ENCODE measurements at regions not wholly inside any gene's neighbourhood (a gene's known extent, or its start where the extent isn't known, plus 50 kb on each side); places are given as distances from the start of the nearest gene placed in this dataset.

DNA sequence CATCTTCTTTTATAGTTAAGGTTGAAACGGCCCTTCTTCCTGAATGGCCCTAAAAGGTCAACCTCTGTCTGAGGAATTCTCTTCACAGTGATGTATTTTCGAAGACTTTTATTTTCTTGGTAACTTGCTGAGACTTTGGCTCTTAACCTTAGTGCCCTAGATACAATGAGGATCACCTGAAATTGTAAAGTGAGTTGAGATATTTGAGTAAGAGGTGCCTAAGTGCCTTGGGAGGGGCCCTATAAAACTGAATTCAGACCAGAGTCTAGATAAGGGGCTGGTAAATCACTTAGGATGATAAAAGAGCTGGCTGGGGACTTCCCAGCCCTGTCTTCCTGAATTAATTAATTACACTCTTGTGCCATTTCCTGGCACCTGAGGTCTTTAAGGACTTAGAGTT lies 505.6 kb upstream of the KIRREL3 start:
- Histone ChIP-seq H3K36me3 (ENCODE audit: insufficient read depth, low read length) (no peaks in the 10 kb centered on the region), H3K27me3 (ENCODE audit: insufficient read depth, low read depth, low read length) (no peaks in the 10 kb centered on the region), H2AFZ (ENCODE audit: low read depth, low read length) (no peak overlapping the region), H3K4me3 (ENCODE audit: low read length) (no peak overlapping the region), H3K4me2 (ENCODE audit: low read length) (no peak overlapping the region), H3K9me3 (ENCODE audit: low read length) (no peaks in the 10 kb centered on the region), H3K27ac (ENCODE audit: low read length) (no peak overlapping the region), H4K20me1 (ENCODE audit: insufficient read depth) (no peaks in the 10 kb centered on the region), H3K9me2 (ENCODE audit: insufficient read depth, low read length) (no peaks in the 10 kb centered on the region), H3K79me2 (replicated peaks; ENCODE audit: insufficient read depth, low read length) (no peaks in the 10 kb centered on the region), H3K9ac (ENCODE audit: low read length) (no peak overlapping the region), H3F3A (ENCODE audit: insufficient read depth, low read length, poor library complexity, severe bottlenecking) (no peaks in the 10 kb centered on the region)
- TF ChIP-seq, protein P1, sequence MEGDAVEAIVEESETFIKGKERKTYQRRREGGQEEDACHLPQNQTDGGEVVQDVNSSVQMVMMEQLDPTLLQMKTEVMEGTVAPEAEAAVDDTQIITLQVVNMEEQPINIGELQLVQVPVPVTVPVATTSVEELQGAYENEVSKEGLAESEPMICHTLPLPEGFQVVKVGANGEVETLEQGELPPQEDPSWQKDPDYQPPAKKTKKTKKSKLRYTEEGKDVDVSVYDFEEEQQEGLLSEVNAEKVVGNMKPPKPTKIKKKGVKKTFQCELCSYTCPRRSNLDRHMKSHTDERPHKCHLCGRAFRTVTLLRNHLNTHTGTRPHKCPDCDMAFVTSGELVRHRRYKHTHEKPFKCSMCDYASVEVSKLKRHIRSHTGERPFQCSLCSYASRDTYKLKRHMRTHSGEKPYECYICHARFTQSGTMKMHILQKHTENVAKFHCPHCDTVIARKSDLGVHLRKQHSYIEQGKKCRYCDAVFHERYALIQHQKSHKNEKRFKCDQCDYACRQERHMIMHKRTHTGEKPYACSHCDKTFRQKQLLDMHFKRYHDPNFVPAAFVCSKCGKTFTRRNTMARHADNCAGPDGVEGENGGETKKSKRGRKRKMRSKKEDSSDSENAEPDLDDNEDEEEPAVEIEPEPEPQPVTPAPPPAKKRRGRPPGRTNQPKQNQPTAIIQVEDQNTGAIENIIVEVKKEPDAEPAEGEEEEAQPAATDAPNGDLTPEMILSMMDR (IDR thresholded peaks at IDR 0.05; ENCODE audit: poor library complexity, severe bottlenecking): no peak
- TF ChIP-seq MXI1 (conservative IDR thresholded peaks at IDR 0.05; ENCODE audit: poor library complexity, severe bottlenecking): no peak
- no peak for TF ChIP-seq EZH2 (IDR thresholded peaks at IDR 0.05; ENCODE audit: borderline replicate concordance, insufficient read depth, low read length, poor library complexity, severe bottlenecking)
- no peak for TF ChIP-seq SMC3 (conservative IDR thresholded peaks at IDR 0.05; ENCODE audit: poor library complexity)
- TF ChIP-seq TAF1 (IDR thresholded peaks at IDR 0.05; ENCODE audit: low read depth): no peak
- no peak for TF ChIP-seq EP300 (conservative IDR thresholded peaks at IDR 0.05; ENCODE audit: poor library complexity, severe bottlenecking)
- TF ChIP-seq POLR2AphosphoS5 (IDR thresholded peaks at IDR 0.05): no peak
- TF ChIP-seq, protein P2, sequence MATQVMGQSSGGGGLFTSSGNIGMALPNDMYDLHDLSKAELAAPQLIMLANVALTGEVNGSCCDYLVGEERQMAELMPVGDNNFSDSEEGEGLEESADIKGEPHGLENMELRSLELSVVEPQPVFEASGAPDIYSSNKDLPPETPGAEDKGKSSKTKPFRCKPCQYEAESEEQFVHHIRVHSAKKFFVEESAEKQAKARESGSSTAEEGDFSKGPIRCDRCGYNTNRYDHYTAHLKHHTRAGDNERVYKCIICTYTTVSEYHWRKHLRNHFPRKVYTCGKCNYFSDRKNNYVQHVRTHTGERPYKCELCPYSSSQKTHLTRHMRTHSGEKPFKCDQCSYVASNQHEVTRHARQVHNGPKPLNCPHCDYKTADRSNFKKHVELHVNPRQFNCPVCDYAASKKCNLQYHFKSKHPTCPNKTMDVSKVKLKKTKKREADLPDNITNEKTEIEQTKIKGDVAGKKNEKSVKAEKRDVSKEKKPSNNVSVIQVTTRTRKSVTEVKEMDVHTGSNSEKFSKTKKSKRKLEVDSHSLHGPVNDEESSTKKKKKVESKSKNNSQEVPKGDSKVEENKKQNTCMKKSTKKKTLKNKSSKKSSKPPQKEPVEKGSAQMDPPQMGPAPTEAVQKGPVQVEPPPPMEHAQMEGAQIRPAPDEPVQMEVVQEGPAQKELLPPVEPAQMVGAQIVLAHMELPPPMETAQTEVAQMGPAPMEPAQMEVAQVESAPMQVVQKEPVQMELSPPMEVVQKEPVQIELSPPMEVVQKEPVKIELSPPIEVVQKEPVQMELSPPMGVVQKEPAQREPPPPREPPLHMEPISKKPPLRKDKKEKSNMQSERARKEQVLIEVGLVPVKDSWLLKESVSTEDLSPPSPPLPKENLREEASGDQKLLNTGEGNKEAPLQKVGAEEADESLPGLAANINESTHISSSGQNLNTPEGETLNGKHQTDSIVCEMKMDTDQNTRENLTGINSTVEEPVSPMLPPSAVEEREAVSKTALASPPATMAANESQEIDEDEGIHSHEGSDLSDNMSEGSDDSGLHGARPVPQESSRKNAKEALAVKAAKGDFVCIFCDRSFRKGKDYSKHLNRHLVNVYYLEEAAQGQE (IDR thresholded peaks at IDR 0.05; ENCODE audit: borderline replicate concordance): no peak
- TF ChIP-seq RAD21 (conservative IDR thresholded peaks at IDR 0.05): no peak

DNA sequence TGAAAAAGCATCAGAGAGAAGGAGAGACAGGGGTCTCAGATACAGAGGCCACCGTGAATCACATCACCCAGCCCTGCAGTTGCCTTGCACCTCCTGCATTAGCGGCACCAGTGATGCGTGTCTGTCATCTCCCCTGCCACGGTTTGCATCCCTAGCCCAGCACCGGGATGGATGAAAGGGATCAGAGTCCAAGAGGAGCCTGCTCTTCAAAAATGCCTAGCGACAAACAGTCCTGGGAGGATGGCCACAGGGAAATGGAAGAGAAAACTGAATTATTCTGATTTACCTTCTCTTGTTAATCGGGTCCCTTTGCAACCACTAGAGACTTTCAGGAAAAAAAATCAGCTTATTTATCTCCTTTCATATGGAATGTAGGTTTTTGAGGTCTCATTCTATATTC lies 495.6 kb upstream of the KIRREL3 start:
- Histone ChIP-seq H3K27ac (ENCODE audit: low read length) (no peak overlapping the region), H3K36me3 (ENCODE audit: insufficient read depth, low read length) (no peaks in the 10 kb centered on the region), H3F3A (ENCODE audit: insufficient read depth, low read length, poor library complexity, severe bottlenecking) (no peaks in the 10 kb centered on the region), H3K9me2 (ENCODE audit: insufficient read depth, low read length) (no peaks in the 10 kb centered on the region), H2AFZ (ENCODE audit: low read depth, low read length) (no peak overlapping the region), H3K4me2 (ENCODE audit: low read length) (no peak overlapping the region), H4K20me1 (ENCODE audit: insufficient read depth) (no peaks in the 10 kb centered on the region), H3K9me3 (ENCODE audit: low read length) (no peaks in the 10 kb centered on the region), H3K9ac (ENCODE audit: low read length) (no peak overlapping the region), H3K4me3 (ENCODE audit: low read length) (no peak overlapping the region), H3K79me2 (replicated peaks; ENCODE audit: insufficient read depth, low read length) (no peaks in the 10 kb centered on the region), H3K27me3 (ENCODE audit: insufficient read depth, low read depth, low read length) (no peaks in the 10 kb centered on the region)
- TF ChIP-seq SMC3 (conservative IDR thresholded peaks at IDR 0.05; ENCODE audit: poor library complexity) (no peak), RAD21 (conservative IDR thresholded peaks at IDR 0.05) (no peak), TAF1 (IDR thresholded peaks at IDR 0.05; ENCODE audit: low read depth) (no peak), MXI1 (conservative IDR thresholded peaks at IDR 0.05; ENCODE audit: poor library complexity, severe bottlenecking) (no peak), EP300 (conservative IDR thresholded peaks at IDR 0.05; ENCODE audit: poor library complexity, severe bottlenecking) (no peak), EZH2 (IDR thresholded peaks at IDR 0.05; ENCODE audit: borderline replicate concordance, insufficient read depth, low read length, poor library complexity, severe bottlenecking) (no peak), POLR2AphosphoS5 (IDR thresholded peaks at IDR 0.05) (no peak)
- TF ChIP-seq, protein P2 (IDR thresholded peaks at IDR 0.05; ENCODE audit: borderline replicate concordance): no peak
- TF ChIP-seq, protein P1 (IDR thresholded peaks at IDR 0.05; ENCODE audit: poor library complexity, severe bottlenecking): no peak
